Tongue (tissue), 1 donor: ENCODE measurements at regions not wholly inside any gene's neighbourhood (a gene's known extent, or its start where the extent isn't known, plus 50 kb on each side); places are given as distances from the start of the nearest gene placed in this dataset.
A peak's percentile ranks its signal among the peaks of the same experiment; 100 is the strongest.
"Not testable (repeated sequence)": the region's sequence is repeated elsewhere in the genome, so short reads cannot be mapped to it uniquely, and the experiment has no call there.

Experiments
- DNase-seq: peaks from one replicate; pipeline ENCODE4 v3.0.0-alpha.2; 2015

DNA sequence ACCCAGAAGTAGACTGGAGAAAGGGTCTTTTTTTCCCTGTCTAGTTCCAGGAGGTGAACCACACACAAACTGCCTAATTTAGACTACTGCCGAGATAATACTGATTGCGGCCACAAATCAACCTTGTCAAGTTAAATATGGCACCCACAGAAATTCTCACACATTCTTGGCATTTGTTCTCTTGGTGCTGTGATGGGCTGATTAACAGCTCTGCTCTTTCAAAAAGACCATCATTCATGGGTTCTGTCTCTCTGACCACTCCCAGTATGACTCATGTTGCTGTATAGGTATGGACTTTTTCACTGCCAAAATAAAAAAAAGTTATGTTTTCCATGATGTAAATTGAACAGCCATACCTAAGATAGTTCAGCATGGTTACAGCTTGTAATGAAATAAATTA lies 1003.5 kb upstream of the LCORL start:
- DNase-seq: no peak

DNA sequence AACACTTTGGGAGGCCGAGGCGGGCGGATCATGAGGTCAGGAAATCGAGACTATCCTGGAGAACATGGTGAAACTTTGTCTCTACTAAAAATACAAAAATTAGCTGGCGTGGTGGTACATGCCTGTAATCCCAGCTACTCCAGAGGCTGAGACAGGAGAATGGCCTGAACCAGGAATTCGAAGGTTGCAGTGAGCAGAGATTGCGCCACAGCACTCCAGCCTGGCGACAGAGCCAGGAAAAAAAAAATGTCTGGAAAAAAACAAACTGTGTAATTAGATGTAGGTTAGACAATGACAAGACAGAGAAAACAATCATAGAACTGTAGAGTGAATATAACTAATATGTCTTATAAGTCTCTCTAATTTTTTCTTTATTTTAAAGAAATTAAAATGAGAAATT lies 1002.5 kb upstream of the LCORL start:
- DNase-seq: no peak

DNA sequence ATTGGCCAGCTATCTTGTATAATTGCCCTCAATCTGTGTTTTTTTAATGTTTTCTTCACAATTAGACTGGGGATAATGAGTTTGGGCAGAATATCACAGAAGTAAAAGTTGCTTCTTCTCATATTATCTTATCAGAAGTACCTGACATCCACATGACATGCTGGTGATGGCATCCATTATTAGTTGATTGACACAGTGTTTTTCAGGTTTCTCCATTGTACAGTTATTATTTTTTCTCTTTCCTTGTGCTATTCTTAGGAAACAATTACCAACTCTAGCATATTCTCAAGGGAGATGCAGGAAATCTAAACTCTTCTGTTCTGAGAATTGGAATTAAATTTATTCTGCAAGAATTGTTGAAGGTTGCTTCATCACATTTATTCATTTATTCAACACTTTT lies 1000.1 kb upstream of the LCORL start:
- no peak for DNase-seq

DNA sequence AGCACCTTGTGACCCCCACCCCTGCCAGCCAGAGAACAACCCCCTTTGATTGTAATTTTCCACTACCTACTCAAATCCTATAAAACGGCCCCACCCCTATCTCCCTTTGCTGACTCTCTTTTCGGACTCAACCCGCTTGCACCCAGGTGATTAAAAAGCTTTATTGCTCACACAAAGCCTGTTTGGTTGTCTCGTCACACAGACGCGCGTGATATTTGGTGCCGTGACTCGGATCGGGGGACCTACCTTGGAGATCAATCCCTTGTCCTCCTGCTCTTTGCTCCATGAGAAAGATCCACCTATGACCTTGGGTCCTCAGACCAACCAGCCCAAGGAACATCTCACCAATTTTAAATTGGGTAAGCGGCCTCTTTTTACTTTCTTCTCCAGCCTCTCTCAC lies 995.0 kb upstream of the LCORL start:
- DNase-seq: not testable (repeated sequence)

DNA sequence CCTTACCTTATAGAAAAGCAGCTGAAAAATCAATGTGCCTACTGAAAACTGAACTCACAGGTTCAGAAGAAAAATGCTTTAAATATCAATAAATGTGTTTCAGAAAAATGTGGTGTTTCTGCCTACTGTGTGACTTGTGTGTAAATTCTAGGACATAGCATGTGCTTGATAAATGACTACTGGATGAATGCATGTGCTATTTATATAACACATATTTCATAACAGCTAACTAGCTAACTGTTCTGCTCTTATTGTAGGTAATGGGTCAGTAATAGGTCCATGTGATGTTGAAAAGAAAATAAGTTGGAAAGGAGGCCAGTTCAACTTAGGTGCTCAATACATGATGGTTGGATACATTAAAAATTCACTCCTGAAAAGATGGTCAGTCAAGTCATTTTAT lies 993.0 kb upstream of the LCORL start:
- no peak for DNase-seq

DNA sequence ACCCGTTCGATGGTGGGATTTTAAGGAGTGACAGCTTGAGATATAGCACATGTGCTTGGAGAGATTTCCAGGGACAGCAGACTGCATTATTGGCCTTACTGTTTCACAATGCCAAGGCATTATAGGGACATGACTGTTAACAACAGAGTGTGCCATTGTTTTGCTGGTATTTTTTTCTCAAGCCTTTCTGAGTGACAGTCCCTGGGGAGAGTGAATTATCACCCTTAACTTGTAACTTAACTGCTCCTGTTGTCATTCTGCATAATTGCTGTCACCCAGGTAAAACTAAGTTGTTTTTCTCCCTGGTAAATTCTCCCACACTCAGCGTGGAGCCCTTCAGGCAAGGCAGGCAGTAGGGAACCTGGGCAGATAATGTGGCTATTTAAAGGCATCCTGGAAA lies 989.2 kb upstream of the LCORL start:
- no peak for DNase-seq

DNA sequence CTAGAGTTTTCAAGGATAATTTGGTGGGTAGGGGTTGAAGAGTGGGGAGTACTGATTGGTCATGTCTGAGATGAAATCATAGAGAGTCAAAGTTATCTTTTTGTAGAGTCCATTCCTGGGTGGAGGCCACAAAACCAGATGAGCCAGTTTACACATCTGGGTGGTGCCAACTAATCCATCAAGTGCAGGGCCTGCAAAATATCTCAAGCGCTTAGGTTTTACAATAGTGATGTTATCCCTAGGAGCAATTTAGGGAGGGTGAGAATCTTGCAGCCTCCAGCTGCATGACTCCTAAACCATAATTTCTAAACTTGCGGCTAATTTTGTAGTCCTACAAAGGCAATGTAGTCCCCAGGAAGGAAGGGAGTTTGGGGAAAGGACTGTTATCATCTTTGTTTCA lies 988.3 kb upstream of the LCORL start:
- DNase-seq: no peak

DNA sequence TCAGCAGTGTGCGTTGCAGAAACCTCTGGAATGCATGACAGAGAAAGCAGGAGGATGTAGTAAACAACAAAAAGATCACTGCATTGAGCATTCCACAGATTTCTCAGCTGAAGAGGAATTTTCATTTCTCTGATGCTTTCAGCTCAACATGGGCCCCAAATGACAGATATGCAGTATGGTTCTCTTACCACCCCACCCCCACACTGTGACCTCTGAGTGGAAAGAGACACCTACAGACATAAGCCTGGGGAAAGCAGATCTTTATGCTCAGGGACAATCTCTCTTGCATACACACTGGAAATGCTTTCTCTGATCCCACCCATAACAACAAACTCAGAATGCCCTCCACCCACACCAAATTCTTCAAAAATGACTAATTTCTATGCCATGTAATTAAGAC lies 983.7 kb upstream of the LCORL start:
- no peak for DNase-seq

DNA sequence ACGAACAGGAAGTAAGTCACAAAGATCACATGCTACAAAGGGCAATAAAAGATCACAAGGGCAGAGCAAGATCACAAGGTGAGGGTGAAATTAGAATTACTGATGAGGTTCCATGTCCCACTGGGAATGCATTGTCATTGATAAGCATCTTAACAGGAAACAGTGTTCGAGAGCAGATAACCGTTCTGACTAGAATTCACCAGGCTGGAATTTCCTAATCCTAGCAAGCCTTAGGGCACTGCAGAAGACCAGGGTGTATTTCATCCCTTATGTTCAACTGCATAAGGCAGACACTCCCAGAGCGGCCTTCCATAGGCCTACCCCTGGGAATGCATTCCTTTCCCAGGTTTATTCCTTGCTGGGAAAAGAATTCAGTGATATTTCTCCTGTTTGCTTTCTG lies 980.6 kb upstream of the LCORL start:
- no peak for DNase-seq

DNA sequence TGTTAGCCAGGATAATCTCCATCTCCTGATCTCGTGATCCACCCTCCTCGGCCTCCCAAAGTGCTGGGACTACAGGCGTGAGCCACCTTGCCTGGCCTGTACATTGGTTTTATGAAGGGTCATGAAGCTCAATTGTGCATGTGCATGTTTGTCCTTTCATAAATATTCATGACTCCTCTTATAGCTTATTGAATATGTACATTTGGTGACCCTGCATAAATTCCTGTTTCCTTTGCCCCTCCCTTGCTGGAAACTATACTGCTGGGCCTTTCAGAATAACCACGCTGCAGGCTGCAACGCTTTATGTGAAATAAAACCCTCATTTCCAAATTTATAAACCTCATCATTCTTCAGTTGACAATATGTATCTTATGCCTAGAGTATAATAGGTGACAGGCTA lies 978.0 kb upstream of the LCORL start:
- DNase-seq: no peak

DNA sequence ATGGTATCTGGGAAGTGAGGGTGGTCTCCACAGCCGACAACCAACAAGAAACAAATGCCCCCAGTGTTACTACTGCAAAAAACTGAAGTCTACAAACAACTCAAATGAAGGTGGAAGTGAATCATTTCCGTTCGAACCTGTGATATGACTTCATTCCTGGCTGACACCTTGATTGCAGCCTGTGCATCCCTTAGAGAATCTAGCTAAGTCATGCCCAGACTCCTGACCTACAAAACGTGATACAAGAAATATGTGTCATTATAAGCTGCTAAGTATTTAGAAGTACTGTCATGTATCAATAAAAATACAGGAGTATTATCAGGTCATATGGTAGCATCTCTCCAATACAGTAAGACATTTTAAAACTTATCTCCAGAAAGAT lies 959.7 kb upstream of the LCORL start:
- no peak for DNase-seq

DNA sequence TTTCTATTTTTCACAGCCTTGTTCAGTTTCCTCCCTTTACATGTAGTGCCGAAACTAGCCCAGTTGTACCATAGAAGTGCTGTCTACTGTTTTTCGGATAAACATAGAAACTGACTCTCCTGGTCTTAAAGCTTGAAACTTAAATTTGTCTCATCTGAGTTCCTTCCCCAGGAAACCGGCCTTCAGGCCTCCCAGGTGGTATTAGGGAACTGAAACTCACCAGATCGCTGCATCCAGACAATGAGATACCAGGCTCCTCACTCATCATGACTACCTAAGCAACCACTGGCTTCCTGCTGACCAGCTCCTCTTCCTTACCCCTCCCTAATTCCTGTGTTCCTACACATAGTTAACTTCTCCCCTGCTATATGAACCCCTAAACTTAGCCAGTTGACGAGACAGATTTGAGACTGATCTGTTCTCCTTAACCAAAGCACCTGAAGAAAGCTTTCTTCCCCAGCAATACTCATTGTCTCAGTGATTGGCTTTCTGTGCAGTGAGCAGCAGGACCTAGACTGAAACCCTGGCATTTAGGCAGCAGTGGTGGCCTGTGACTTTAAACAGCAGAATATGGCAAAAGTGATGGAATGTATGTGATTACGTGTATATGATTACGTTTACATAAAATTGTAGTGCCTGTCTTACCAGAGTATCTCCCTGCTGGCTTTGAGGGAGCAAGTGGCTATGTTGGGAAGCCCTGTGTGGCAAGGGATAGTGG lies 959.1 kb upstream of the LCORL start:
- DNase-seq: no peak

DNA sequence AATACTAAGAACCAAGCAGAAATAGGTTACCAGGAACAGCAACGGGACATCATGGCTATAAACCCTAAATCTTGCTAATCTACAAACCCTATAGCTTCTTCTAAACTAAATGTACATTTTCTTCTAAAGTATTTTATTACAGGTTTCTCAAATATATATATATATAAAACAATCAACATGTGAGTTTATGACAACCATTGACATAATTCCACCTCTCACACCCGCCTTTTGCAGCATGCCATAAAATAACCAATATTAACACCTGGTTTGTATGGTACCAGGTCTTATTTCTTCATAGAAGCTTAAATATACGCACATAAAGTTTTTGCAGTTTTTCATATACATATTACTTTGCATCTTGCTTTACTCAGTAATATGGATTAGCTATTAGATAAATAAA lies 955.3 kb upstream of the LCORL start:
- DNase-seq: no peak

DNA sequence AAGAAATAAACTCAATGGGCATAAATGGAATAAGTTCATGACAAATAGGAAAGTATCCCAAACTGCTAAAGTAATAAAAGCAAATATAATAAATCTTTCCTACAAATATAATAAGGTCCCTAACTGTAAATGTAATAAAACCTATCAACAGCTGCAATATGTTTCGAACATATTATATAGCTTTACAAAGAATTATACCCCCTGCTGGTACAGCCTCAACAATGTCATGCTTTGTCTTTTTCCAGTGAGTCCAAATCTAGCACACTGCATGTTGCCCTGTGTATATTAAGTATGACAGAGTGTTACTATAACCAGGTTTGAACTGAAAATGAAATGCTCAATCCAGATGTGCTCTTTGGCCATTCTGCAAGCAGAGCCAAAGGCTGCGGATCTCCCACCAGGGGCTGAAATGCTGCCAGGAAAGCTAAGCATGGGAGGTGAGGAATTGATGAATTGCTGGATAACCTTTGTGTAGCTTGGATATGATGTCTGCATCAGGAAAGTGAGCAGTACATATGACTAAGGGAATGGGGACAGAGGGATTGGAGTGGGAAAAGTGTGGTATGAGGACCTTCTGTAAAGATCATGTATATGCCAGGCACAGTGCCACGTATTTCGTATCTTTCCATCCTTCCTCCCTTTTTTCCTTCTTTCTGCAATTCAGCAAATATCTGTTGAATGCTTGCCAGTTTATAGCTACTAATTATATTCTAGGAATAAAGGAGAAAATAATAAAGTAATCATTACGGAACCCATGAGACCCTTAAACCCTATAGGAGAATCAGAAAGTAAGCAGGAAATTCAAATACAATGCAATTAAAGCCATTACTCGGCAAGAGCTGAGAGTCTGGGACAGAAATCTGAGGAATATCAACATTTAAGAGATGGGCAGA lies 954.6 kb upstream of the LCORL start:
- DNase-seq: peak; percentile 12

DNA sequence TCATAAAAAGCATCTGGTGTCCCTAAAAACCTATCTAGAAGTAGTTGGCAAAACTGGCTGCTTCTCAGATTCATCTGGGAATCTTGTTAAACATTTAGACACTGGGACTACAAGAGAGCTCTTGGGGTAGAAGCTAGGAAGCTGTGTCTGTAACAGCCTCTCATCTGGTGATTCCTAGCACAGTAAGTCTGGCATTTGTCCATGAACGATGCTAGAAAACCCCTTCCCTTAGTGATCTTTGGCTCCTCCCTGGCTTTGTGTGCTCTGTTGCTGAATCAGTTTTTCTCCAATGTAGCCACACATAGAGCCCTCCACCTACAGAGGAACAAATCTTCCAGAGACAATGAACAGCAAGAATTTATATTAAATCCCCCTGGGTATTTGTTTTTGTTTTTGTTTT lies 951.7 kb upstream of the LCORL start:
- DNase-seq: no peak

DNA sequence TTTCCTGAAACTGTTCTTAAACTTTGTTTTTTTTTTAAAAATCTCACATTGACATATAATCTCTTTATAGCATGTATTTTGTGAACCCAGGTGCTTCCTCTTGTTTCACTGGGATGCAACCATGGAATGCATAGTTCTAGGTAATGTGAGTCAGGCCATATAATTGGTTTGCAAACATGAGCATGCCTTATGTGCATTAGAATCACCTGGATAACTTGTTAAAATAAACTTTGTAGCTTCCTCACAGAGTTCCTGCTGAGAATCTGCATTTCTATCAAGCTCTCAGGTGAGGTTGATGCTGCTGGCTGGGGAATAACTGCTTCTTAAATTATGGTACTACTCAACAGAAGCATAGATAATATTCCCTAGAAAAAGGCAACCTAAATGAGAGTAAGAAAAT lies 940.3 kb upstream of the LCORL start:
- no peak for DNase-seq

DNA sequence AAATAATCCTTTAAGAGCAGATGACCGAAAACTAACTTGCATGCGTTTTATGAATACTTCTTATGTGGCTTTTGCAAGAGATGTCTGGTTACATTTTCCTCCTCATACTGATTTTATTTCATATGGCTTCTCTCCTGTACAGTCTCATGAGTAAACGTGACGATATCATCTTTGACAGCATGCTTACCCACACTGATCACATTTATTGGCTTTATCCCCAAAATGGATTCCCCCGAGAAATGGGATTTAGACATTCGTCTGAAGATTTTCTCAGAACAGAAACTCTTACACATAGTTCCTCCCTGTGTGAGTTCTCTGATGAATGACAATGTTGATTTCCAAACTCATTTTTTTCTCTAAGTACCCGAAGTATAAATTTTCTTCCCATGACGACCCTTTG lies 939.7 kb upstream of the LCORL start:
- DNase-seq: peak; percentile 39

DNA sequence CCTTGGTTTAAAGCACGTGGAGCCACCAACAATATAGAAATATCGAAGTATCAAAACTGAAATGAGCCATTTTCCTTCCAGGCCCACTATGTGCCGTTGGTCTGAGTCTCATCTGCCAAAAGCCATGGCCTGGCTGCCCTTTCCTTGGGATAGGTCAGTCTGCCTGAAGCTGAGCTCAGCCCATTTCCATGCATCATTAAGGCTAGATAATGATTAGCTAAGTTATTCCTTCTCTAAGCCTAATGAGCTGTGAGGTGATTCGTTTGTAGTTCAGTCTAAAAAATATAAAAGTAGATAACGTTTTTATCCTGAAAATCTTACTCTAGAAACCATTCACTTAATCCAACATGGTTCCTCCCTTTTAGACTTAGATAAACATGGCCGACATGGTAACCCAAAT lies 936.2 kb upstream of the LCORL start:
- DNase-seq: no peak

DNA sequence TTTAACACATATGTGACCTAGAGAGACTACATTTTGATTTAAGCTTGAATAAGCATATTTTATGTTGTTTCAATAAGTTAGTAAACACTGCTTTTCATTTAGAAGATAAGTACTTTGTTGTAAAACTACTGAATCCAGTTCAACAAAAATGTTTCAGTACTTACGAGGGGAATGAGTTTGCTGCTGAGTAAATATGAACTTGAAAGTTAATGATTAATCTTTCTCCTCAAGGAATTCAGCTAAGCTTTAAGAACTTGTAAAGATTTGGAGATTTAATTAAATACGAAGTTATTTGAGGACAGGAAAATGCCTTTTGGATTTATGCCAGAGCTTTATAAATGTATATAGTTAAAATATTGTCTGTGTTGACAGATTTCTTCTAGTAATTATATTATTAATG lies 933.0 kb upstream of the LCORL start:
- DNase-seq: no peak

DNA sequence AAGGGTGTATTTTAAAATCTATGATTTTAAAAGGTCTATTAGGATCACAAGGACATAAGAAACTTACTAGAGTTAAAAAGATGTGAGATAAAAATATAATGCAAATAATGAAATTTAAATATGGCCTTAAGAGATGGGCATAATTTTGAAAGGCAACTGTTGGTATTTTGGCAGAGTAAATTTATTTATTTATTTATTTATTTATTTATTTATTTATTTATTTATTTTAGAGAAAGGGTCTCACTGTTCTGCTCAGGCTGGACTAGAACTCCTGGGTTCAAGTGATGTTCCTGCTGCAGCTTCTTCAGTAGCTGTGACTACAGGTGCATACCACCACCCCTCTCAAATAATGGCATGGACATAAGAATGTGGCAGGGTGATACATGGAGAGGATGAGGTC lies 932.1 kb upstream of the LCORL start:
- DNase-seq: no peak

DNA sequence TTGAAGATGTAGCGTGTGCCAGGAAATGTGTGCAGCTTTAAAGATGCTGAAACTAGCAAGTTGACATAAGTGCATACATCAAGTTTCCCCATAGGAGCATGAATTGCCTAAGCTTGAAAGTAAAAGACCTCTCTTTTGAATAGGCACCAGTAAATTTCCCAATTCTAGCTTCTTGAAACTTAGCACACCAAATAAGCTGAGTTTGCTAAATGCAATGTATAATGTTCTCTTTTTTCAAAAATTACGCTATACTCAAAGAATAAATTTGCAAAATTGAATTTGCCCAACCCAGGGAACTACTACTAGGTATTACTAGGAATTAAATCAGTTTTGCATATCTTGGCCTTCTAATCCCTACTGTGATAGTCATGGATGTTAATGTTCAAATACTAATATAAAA lies 923.9 kb upstream of the LCORL start:
- no peak for DNase-seq

DNA sequence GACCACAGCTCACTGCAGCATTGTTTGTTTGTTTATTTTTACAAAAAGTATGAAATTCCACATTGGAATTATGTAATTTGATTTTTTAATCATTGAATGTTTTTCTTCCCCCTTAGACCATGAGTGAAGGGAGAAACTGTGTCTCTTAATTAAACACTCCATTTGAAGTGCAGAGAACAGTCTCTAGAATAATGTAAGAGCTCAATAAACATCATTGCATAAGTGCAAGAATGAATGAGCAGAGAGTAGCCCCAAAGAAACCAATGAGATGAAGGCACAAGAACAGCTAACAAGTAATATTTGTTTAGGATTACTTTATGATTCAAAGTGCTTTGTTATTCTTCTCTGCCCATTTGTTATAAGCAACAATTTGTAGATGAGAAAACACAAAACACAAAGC lies 921.3 kb upstream of the LCORL start:
- DNase-seq: no peak

DNA sequence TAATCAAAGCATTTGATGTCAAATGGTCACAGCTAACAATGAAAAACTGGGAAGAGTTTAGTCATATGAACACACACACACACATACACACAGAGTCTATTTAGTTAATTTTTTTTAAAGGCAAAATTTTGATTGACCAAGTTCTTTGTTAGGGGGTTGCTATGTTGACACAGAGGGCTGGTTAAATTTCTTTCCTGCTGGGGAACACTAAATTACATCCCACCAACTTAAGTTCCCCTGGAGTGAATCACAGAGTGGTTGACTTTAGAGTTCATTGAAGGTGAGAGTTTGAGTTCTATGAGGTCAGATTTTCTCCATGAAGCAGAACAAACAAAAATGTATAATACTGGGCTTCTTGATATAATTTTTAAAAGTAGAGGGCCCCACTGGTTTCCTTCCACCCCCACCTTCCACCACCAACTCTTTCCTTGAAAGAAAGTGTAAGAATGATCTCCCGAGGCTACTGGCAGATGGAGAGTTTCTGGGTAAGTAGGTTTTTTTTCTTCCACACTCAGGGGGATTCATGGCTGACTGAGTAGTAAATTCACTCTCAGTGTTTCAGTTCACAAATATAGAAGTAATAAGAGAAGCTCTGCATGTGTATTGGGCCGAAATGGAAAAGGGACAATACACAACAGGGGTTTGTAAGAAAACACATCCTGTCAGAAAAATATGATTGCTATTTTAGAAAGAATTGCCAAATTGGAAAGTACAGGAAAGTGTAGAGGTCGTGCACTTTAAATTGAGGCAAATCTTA lies 917.0 kb upstream of the LCORL start:
- no peak for DNase-seq
